GM18873 (cell line): ENCODE measurements at regions not wholly inside any gene's neighbourhood (a gene's known extent, or its start where the extent isn't known, plus 50 kb on each side); places are given as distances from the start of the nearest gene placed in this dataset.

ENCODE experiments used
- ATAC-seq: cut with Tn5 transposase; IDR thresholded peaks from one replicate; pipeline ENCODE4 v1.9.1; 2021; ENCODE audit warnings: mild to moderate bottlenecking, moderate library complexity, moderate number of reproducible peaks; ENCODE audit not compliant: unreplicated experiment, low FRiP score

- no peak for ATAC-seq
Measured at GRCh38 chr18:41021089-41021488, 933.9 kb upstream of the PIK3C3 start.

DNA sequence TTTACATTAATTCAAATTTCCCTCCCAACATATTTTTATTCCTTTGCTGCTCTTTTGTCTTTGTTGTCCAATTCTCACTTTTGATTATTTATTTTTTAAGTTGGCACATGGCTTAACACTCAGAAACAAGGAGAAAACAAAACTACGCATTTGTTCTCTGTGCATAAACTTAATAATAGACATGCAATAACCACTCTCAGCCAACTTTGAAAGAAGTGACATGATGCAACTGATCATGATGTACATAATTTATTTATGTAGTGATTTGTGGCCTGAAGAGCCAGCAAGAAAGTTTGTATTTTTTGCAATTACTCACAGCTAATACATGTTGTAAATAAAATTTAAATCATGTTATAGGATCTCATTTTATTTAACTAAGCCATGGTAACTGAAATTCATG, 942.8 kb upstream of the PIK3C3 start:
- ATAC-seq = no peak

- ATAC-seq = no peak
Measured at GRCh38 chr18:41009926-41010325, 945.1 kb upstream of the PIK3C3 start.

DNA sequence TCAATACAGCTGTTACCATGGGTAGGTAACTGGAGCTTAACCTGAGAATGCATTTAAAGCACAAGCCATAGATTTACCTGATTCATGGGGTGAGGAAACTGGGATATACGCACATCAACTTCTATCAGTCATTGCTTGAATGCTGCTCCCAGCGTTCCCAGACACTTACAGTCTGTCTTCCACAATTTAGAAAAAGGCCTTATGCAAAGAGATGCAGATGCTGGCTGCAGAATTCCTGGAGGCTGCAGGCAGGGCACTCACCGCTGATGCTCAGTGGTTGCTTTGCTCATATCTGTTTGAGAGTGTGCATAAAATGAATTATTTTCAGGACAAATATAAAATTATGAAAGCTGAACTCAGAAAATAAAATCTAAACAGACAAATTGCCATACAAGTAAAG, 950.7 kb upstream of the PIK3C3 start:
- ATAC-seq = no peak

- ATAC-seq = no peak
Measured at GRCh38 chr18:40995529-40995928, 959.5 kb upstream of the PIK3C3 start.

DNA sequence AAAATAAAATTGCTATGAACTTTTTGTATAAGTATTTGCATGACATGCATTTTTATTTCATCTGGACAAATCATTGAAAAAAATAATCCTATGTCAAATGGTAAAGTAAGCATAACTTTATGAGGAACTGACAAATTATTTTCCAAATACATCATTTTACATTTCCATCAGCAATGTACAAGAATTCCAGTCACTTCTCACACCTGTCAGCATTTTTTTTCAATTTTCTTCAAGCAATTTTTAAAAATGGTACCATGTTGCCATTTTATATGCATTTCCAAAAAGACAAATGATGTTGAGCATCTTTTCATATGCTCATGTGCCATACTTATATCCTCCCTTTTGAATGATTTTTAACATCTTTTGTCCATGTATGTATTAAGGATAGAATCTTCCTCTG, 961.7 kb upstream of the PIK3C3 start:
- no peak for ATAC-seq

GRCh38 chr18:40987581-40987980, 967.5 kb upstream of the PIK3C3 start:
- ATAC-seq = no peak

- ATAC-seq = no peak
Measured at GRCh38 chr18:40985436-40985835, 969.6 kb upstream of the PIK3C3 start.

DNA sequence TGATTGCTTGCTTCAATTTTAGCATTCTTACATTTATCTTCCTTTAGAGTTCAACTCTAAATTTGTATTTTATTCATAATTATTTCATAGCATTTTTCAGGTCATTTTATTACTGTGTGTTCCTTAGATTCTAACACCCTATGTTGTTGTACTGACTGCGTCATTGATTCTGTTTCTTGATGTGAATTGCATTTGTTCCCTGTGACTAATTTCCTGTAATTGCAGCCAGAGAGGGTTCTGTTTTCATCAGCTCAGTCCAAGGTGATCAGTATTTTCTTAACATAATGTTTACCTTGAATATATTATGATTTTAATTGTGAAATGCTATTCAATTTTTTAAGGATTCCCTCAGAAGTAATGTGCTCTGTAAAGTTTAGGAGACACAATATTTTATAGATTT, 970.2 kb upstream of the PIK3C3 start:
- no peak for ATAC-seq

DNA sequence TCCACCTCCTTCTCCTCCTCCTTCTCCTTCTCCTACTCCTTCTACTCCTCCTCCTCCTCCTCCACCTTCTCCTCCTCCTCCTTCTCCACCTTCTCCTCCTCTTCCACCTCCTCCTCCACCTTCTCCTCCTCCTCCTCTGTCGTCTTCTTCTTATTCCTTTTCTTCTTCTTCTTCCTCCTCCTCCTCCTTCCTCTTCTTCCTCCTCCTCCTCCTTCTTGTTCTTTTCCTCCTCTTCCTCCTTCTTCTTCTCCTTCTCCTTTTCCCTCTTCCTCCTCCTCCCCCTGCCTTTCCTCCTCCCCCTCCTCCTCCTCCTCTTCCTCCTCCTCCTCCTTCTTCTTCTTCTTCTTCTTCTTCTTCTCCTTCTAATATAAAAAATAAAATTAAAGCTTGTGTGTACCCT, 971.2 kb upstream of the PIK3C3 start:
- no peak for ATAC-seq

DNA sequence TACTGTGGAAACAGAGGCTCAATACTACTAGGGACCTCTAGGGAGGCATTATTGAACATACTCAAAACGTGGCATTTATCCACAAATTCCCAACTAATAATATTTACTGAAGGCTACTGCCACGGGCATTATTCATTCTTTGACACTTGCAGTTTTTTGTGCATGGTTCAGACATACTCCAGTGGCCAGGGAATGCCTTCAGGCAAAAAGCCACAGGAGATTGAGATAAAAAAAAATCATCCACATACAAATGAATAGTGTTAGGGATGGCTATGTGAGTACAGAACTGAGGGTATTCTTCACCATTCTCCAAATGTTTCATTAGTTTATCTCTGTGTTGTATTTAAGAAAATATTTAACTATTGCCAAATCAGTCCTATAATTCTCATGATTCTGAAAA, 974.9 kb upstream of the PIK3C3 start:
- ATAC-seq = no peak

GRCh38 chr18:40976050-40976449, 979.0 kb upstream of the PIK3C3 start:
- ATAC-seq = no peak

DNA sequence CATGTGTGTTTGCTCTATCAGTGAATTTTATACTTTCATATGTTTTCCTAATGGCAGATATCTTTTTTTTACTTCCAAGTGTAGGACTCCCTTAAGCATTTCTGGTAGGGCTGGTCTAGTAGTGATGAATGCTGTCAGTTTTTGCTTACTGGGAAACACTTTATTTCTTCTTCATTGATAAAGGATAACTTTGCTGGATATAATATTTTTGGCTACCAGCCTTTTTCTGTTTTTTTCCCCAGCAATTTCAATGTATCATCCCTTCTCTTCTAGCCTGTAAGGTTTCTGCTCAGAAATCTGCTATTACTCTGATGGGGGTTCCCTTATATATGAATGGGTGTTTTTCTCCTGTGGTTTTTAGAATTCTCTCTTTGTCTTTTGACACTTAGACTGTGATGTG, 980.6 kb upstream of the PIK3C3 start:
- ATAC-seq = no peak

GRCh38 chr18:40962784-40963183, 992.2 kb upstream of the PIK3C3 start:
- ATAC-seq = no peak

GRCh38 chr18:40957533-40958070, 997.4 kb upstream of the PIK3C3 start:
- no peak for ATAC-seq

DNA sequence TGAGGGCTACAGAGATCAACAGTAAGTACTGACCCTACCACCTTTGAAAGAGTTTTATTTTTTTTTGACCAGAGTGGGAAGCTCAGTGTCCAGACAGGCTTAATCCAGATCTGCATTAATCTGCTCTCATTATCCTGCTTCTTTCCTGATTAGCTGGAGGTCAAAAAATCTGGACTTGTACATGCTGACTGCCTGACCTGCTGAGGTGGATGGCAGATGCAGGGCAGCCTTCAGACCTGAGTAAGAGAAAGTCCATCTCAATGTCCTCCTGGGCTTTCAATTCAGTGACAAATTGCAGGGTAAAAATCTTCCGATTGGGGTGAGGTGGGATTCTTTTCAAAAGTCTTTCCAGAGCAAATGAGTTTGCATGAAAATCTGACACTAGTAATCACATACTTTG, 998.8 kb upstream of the PIK3C3 start:
- no peak for ATAC-seq

GRCh38 chr18:40955351-40955750, 999.7 kb upstream of the PIK3C3 start:
- ATAC-seq = no peak

- ATAC-seq = no peak
Measured at GRCh38 chr18:40949114-40949950, 1005.7 kb upstream of the PIK3C3 start.

DNA sequence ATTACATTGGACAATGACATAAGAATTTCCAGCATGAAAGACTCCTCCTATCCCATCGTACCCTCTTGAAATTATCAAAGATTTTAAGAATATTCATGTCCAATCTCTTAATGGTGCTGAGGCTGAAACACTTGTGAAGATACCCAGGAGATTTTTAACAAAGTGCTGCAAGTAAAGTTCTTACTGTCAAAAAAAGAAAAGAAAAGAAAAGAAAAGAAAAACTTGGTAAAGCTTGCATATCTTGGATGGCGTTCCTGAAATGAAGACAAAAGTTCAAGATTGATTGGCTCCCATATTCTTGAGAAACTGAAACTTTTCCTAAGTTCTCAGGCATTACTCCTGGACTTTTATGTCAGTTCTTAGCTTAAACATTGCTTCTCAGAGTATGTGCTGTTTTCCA, 1010.5 kb upstream of the PIK3C3 start:
- no peak for ATAC-seq

DNA sequence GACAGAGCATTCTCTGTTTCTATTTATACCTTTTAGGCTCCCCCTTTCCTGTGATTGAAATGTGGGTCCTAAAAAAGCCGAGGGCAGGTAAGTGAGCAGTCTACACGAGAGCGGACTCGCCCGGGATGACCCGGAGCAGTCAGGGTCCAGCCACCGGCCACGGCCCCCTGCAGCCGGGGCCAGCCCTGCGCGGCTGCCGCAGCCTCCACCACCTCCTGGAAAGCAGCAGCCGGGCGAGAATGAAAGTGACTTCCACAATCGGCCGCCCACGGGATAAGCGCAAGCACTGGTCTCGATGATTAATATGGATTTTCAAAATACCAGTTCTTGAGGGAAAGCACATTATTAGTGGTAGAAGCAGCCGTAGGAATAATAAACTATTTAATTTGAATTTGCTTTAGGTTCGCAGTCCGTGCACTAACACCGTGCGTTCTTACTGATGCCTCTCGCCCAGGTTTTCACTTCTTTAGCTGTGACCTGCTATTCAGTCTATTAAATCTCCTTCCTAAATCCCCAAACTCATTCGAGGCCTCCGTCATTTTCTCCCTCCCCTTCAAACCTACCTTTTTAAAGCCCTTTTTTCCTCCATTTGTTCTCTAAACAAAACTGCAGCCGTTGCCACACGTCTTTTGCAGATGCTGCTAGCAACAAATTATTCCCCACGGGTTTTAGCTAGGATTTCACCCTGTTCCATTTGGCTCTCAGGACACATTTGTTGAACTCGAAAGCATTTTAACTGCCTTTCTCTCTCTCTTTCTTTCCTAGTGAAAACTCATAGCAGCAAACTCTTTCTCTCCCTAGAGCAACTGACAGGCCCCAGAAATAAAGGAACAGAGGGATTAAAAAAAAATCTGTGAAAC, 1015.1 kb upstream of the PIK3C3 start:
- no peak for ATAC-seq

GRCh38 chr18:40938615-40939014, 1016.4 kb upstream of the PIK3C3 start:
- no peak for ATAC-seq
